ENCODE measurements at regions not wholly inside any gene's neighbourhood (a gene's known extent, or its start where the extent isn't known, plus 50 kb on each side); places are given as distances from the start of the nearest gene placed in this dataset.
"Not testable (repeated sequence)": the region's sequence is repeated elsewhere in the genome, so short reads cannot be mapped to it uniquely, and the experiment has no call there.

DNA sequence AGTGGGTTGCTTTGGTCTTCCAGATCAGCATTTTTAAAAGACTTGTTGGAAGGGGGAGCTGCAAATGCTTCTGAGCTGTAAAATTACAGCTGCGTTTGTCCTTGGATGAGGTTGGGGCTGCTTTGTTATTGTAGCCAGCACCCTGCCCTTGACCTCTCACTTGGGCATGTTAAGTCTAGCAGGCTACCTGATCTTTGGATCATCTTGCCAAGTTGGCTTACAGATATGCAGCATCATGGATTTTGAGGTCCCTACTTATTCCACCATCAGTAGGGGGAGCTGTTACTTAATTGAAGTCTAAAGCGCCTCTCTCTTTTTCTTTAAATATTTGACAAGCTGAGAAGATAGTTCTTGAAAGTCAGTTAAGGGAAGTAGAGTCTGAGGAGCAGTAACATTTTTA, 793.0 kb downstream of the MCTP2 start:
- ChIA-PET CTCF (ENCODE audit: partially characterized antibody) (no interaction called here), POLR2A (ENCODE audit: partially characterized antibody) (no interaction called here)
- H3K27ac Mint-ChIP-seq, result no peak overlapping the region
- Histone ChIP-seq H3K9me3 (ENCODE audit: control insufficient read depth in 1 of 2, low read length in 2 of 2) (no peaks in the 10 kb centered on the region), H3K36me3 (ENCODE audit: insufficient read depth, low read length) (no peaks in the 10 kb centered on the region), H3K4me3 (ENCODE audit: low read length in 2 of 2) (no peak overlapping the region), H3K27ac (ENCODE audit: low read depth, low read length) (no peak overlapping the region), H3K4me1 (ENCODE audit: insufficient read depth, low read length) (no peaks in the 10 kb centered on the region), H3K27me3 (ENCODE audit: insufficient read depth, low read length) (no peaks in the 10 kb centered on the region)
- no peak for DNase-seq
- H3K9me3 Mint-ChIP-seq, result peaks cover 0 to 6% (median 4%) of the 10 kb centered on the region in 8 donors
- H3K4me3 Mint-ChIP-seq, result no peak overlapping the region
- no peaks in the 10 kb centered on the region for H3K27me3 Mint-ChIP-seq
- intact Hi-C loops (cut with micrococcal nuclease), result no loop called here
- no peaks in the 10 kb centered on the region for H3K4me1 Mint-ChIP-seq
- H3K36me3 Mint-ChIP-seq, result no peaks in the 10 kb centered on the region

DNA sequence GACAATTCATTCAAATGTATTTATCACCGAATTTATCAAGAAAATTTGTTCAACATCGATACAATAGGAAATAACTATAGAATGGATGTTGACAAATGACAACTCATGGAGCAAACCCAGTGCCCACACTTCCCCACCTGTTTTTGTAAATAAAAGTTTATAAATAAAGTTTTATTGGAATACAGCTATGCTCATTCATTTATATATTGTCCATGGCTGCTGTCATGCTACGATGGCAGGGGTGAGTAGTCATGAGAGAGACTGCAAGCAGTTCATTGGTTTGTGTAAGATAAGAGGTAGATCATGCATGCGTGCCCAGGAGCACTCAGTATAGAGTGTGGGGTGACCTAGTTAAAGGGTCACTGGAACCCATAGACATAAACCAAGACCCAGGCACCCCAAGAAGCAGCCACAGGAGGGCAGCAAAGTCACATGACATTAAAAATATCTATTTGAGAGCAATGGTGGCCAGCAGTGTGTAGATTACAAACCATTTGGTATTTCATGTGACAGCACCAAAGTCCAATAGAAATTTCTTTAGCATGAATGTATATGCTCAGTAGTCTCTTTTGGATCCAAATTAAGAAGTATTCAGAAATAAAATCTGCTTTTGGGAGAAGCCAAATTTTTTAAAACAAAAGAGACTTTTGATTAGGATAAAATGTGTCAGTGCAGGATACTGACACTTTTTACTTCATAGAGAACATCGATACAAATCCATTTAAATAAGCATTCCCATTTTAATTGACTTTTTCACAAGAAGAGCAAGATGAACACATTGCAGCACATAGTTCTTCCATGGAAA, 794.8 kb downstream of the MCTP2 start:
- ChIA-PET CTCF (ENCODE audit: partially characterized antibody) (no interaction called here), POLR2A (ENCODE audit: partially characterized antibody) (no interaction called here)
- no peak for DNase-seq
- Mint-ChIP-seq H3K36me3 (no peaks in the 10 kb centered on the region), H3K27ac (no peak overlapping the region), H3K4me3 (no peak overlapping the region), H3K4me1 (no peaks in the 10 kb centered on the region), H3K27me3 (no peaks in the 10 kb centered on the region), H3K9me3 (peaks cover 0 to 13% (median 5%) of the 10 kb centered on the region in 8 donors)
- H3K27ac ChIP-seq (ENCODE audit: low read depth, low read length), result no peak overlapping the region
- no peaks in the 10 kb centered on the region for H3K27me3 ChIP-seq (ENCODE audit: insufficient read depth, low read length)
- H3K9me3 ChIP-seq (ENCODE audit: control insufficient read depth in 1 of 2, low read length in 2 of 2), result no peaks in the 10 kb centered on the region
- no peak overlapping the region for H3K4me3 ChIP-seq (ENCODE audit: low read length in 2 of 2)
- H3K36me3 ChIP-seq (ENCODE audit: insufficient read depth, low read length), result no peaks in the 10 kb centered on the region
- no peaks in the 10 kb centered on the region for H3K4me1 ChIP-seq (ENCODE audit: insufficient read depth, low read length)
- intact Hi-C loops (cut with micrococcal nuclease), result no loop called here

DNA sequence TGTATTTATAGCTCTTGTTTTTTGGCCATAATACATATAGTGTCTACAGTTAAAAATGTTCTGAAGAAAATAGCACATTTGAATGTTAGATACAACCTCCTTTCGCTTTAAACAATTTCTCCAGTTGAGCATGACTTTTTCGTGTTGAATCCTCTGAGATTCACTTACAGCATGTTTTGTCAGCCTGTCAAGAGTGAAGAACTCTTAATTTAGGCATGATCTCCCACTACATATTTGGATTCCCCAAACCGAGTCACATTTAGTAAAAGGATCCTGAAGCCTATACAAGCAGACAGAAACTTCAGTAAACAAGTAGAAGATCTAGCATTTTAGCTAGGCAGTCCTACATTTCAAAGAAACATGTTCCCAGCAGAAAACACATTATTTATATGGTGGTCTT, 796.6 kb downstream of the MCTP2 start:
- no peaks in the 10 kb centered on the region for H3K4me1 Mint-ChIP-seq
- POLR2A ChIA-PET (ENCODE audit: partially characterized antibody), result no interaction called here
- Histone ChIP-seq H3K27ac (ENCODE audit: low read depth, low read length) (no peak overlapping the region), H3K4me3 (ENCODE audit: low read length in 2 of 2) (no peak overlapping the region), H3K9me3 (ENCODE audit: control insufficient read depth in 1 of 2, low read length in 2 of 2) (no peaks in the 10 kb centered on the region), H3K36me3 (ENCODE audit: insufficient read depth, low read length) (no peaks in the 10 kb centered on the region), H3K4me1 (ENCODE audit: insufficient read depth, low read length) (no peaks in the 10 kb centered on the region), H3K27me3 (ENCODE audit: insufficient read depth, low read length) (no peaks in the 10 kb centered on the region)
- H3K36me3 Mint-ChIP-seq, result no peaks in the 10 kb centered on the region
- peaks cover 0 to 13% (median 3%) of the 10 kb centered on the region in 8 donors for H3K9me3 Mint-ChIP-seq
- H3K4me3 Mint-ChIP-seq, result no peak overlapping the region
- DNase-seq, result no peak
- CTCF ChIA-PET (ENCODE audit: partially characterized antibody), result no interaction called here
- no peaks in the 10 kb centered on the region for H3K27me3 Mint-ChIP-seq
- intact Hi-C loops (cut with micrococcal nuclease), result no loop called here
- H3K27ac Mint-ChIP-seq, result no peak overlapping the region

DNA sequence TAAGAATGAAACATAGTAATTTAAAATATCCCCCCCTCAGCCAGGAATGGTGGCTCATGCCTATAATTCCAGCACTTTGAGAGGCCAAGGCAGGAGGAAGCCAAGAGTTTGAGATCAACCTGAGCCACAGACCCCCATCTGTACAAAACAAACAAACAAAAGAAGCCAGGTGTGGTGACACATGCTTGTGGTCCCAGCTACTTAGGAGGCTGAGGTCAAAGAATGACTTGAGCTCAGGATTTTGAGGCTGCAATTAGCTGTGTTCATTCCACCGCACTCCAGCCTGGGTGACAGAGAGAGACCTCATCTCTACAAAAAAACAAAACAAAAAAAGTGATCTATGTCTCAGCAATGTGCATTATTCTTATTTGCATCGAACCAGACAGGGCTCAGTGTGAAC, 800.8 kb downstream of the MCTP2 start:
- Mint-ChIP-seq H3K27me3 (no peaks in the 10 kb centered on the region), H3K4me3 (no peak overlapping the region), H3K9me3 (peaks cover 0 to 11% (median 3%) of the 10 kb centered on the region in 8 donors), H3K36me3 (no peaks in the 10 kb centered on the region), H3K27ac (no peak overlapping the region), H3K4me1 (no peaks in the 10 kb centered on the region)
- CTCF ChIA-PET (ENCODE audit: partially characterized antibody), result no interaction called here
- Histone ChIP-seq H3K4me3 (ENCODE audit: low read length in 2 of 2) (no peak overlapping the region), H3K27ac (ENCODE audit: low read depth, low read length) (no peak overlapping the region), H3K9me3 (ENCODE audit: control insufficient read depth in 1 of 2, low read length in 2 of 2) (no peaks in the 10 kb centered on the region), H3K36me3 (ENCODE audit: insufficient read depth, low read length) (no peaks in the 10 kb centered on the region), H3K27me3 (ENCODE audit: insufficient read depth, low read length) (no peaks in the 10 kb centered on the region), H3K4me1 (ENCODE audit: insufficient read depth, low read length) (no peaks in the 10 kb centered on the region)
- POLR2A ChIA-PET (ENCODE audit: partially characterized antibody), result no interaction called here
- DNase-seq, result no peak
- intact Hi-C loops (cut with micrococcal nuclease), result no loop called here

DNA sequence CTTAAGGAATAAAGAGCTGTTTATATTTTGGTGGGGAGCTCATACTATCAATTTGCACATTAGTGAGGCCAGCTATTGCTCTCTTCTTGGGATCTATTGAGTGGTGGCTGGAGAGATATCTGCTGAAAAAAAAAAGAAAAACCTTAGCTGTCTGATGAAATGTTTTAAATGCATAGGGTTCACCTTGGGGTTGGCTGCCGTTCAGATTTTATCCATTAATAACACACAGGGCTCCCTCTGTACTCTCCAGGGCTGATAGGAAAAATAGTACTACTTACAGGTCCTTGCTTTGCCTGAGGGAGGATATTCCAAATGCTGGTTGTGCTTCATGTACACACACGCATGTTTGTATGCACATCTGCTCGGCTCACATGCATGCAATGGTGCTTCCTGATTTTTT, 803.7 kb downstream of the MCTP2 start:
- no peaks in the 10 kb centered on the region for H3K36me3 ChIP-seq (ENCODE audit: insufficient read depth, low read length)
- ChIA-PET CTCF (ENCODE audit: partially characterized antibody) (no interaction called here), POLR2A (ENCODE audit: partially characterized antibody) (no interaction called here)
- intact Hi-C loops (cut with micrococcal nuclease), result no loop called here
- H3K9me3 Mint-ChIP-seq, result peaks cover 0 to 11% (median 3%) of the 10 kb centered on the region in 8 donors
- no peak for DNase-seq
- H3K27ac Mint-ChIP-seq, result no peak overlapping the region
- H3K27me3 Mint-ChIP-seq, result no peaks in the 10 kb centered on the region
- no peaks in the 10 kb centered on the region for H3K9me3 ChIP-seq (ENCODE audit: control insufficient read depth in 1 of 2, low read length in 2 of 2)
- H3K36me3 Mint-ChIP-seq, result no peaks in the 10 kb centered on the region
- no peaks in the 10 kb centered on the region for H3K27me3 ChIP-seq (ENCODE audit: insufficient read depth, low read length)
- no peak overlapping the region for H3K27ac ChIP-seq (ENCODE audit: low read depth, low read length)
- H3K4me1 ChIP-seq (ENCODE audit: insufficient read depth, low read length), result no peaks in the 10 kb centered on the region
- no peaks in the 10 kb centered on the region for H3K4me1 Mint-ChIP-seq
- H3K4me3 ChIP-seq (ENCODE audit: low read length in 2 of 2), result no peak overlapping the region
- no peak overlapping the region for H3K4me3 Mint-ChIP-seq

DNA sequence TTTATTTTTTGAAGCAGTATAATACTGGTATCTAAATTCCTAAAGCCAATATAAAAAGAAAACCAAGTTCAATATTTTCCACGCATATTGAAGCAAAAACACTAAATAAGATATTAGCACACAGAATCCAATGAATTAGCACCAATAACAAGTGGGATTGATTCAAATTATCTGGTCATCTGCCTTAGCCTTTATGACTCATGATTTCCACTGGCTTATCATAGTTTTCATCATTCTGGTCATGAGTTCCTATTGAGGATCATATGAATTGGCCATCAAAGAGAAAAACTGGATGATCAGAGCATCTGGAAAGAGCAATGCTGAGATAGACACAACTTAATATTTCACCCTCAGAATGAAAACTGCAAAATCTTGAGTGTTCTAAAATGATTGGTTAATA, 809.9 kb downstream of the MCTP2 start:
- no peaks in the 10 kb centered on the region for H3K4me1 Mint-ChIP-seq
- Histone ChIP-seq H3K27me3 (ENCODE audit: insufficient read depth, low read length) (no peaks in the 10 kb centered on the region), H3K4me1 (ENCODE audit: insufficient read depth, low read length) (no peaks in the 10 kb centered on the region), H3K9me3 (ENCODE audit: control insufficient read depth in 1 of 2, low read length in 2 of 2) (no peaks in the 10 kb centered on the region), H3K4me3 (ENCODE audit: low read length in 2 of 2) (no peak overlapping the region), H3K36me3 (ENCODE audit: insufficient read depth, low read length) (no peaks in the 10 kb centered on the region), H3K27ac (ENCODE audit: low read depth, low read length) (no peak overlapping the region)
- H3K4me3 Mint-ChIP-seq, result no peak overlapping the region
- no peaks in the 10 kb centered on the region for H3K36me3 Mint-ChIP-seq
- no peak for DNase-seq
- H3K27me3 Mint-ChIP-seq, result no peaks in the 10 kb centered on the region
- intact Hi-C loops (cut with micrococcal nuclease), result no loop called here
- H3K27ac Mint-ChIP-seq, result no peak overlapping the region
- H3K9me3 Mint-ChIP-seq, result peaks cover 0 to 9% (median 2%) of the 10 kb centered on the region in 8 donors
- CTCF ChIA-PET (ENCODE audit: partially characterized antibody), result no interaction called here
- POLR2A ChIA-PET (ENCODE audit: partially characterized antibody), result no interaction called here

DNA sequence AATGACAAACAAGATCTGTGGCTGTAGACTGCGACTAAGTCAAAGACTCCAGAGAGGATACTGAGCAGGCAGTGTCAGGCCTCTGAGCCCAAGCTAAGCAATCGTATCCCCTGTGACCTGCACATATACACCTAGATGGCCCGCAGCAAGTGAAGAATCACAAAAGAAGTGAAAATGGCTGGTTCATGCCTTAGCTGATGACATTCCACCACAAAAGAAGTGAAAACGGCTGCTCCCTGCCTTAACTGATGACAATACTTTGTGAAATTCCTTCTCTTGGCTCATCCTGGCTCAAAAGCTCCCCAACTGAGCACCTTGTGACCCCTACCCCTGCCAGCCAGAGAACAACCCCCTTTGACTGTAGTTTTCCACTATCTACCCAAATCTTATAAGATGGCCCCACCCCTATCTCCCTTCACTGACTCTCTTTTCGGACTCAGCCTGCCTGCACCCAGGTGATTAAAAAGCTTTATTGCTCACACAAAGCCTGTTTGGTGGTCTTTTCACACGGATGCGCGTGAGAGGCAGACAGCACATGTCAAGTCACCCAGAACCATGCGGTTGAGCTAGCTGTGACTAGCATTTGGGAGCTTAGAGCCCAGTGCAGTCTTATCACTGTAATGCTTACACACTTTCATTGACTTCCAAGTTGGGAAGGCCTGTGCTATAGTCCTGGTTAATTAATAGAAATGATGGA, 812.0 kb downstream of the MCTP2 start:
- H3K4me1 Mint-ChIP-seq; H3K36me3 Mint-ChIP-seq; H3K27me3 Mint-ChIP-seq; DNase-seq; H3K4me1 ChIP-seq (ENCODE audit: insufficient read depth, low read length); H3K9me3 ChIP-seq (ENCODE audit: control insufficient read depth in 1 of 2, low read length in 2 of 2); H3K27ac ChIP-seq (ENCODE audit: low read depth, low read length); H3K4me3 ChIP-seq (ENCODE audit: low read length in 2 of 2); H3K36me3 ChIP-seq (ENCODE audit: insufficient read depth, low read length); CTCF ChIA-PET (ENCODE audit: partially characterized antibody); intact Hi-C loops (cut with micrococcal nuclease); H3K4me3 Mint-ChIP-seq; H3K27ac Mint-ChIP-seq; POLR2A ChIA-PET (ENCODE audit: partially characterized antibody); H3K27me3 ChIP-seq (ENCODE audit: insufficient read depth, low read length): not testable (repeated sequence)
- H3K9me3 Mint-ChIP-seq, result peaks cover 0 to 26% (median 12%) of the 10 kb centered on the region in 8 donors

All from CD4-positive, alpha-beta memory T cell (primary cell).